HEK293 (cell line): ENCODE measurements at regions not wholly inside any gene's neighbourhood (a gene's known extent, or its start where the extent isn't known, plus 50 kb on each side); places are given as distances from the start of the nearest gene placed in this dataset.

Source experiments
- CTCF ChIP-seq: fragments of 450-650 bp; formaldehyde crosslinking; IDR thresholded peaks from 2 replicates; pipeline ENCODE4 v1.5.1; 2016; ENCODE audit warnings: missing biosample characterization, missing genetic modification characterization
- ELK4 ChIP-seq: IDR thresholded peaks from 2 replicates; pipeline ENCODE4 v1.6.1; 2011; ENCODE audit warnings: mild to moderate bottlenecking, low read depth, low read length, borderline replicate concordance
- PBX3 ChIP-seq: sonication (generic); formaldehyde crosslinking; IDR thresholded peaks from 2 replicates; pipeline ENCODE4 v1.8.1; 2022; ENCODE audit warnings: mild to moderate bottlenecking, moderate library complexity, missing genetic modification reagents
- RBAK ChIP-seq: fragments of 450-650 bp; formaldehyde crosslinking; IDR thresholded peaks from 2 replicates; pipeline ENCODE4 v1.5.1; 2016; ENCODE audit warnings: missing biosample characterization, missing genetic modification characterization
- YY1 ChIP-seq: fragments of 450-650 bp; formaldehyde crosslinking; IDR thresholded peaks from 2 replicates; pipeline ENCODE4 v1.5.1; 2018; ENCODE audit warnings: missing biosample characterization, missing genetic modification characterization
- ZNF184 ChIP-seq: fragments of 450-650 bp; IDR thresholded peaks from 2 replicates; pipeline ENCODE4 v1.5.1; 2018; ENCODE audit warnings: missing biosample characterization, mild to moderate bottlenecking, missing genetic modification characterization
- ZNF292 ChIP-seq: fragments of 450-650 bp; formaldehyde crosslinking; IDR thresholded peaks from 2 replicates; pipeline ENCODE4 v1.5.1; 2016; ENCODE audit warnings: low read depth, missing biosample characterization, missing genetic modification characterization, borderline replicate concordance
- ZNF423 ChIP-seq: fragments of 450-650 bp; formaldehyde crosslinking; IDR thresholded peaks from 2 replicates; pipeline ENCODE4 v1.5.1; 2016; ENCODE audit warnings: missing biosample characterization, missing genetic modification characterization
- ZNF449 ChIP-seq: fragments of 450-650 bp; formaldehyde crosslinking; IDR thresholded peaks from 2 replicates; pipeline ENCODE4 v1.5.1; 2017; ENCODE audit warnings: missing biosample characterization, mild to moderate bottlenecking, missing genetic modification characterization, moderate library complexity
- ZNF561 ChIP-seq: fragments of 450-650 bp; IDR thresholded peaks from 2 replicates; pipeline ENCODE4 v1.5.1; 2018; ENCODE audit warnings: missing biosample characterization, missing genetic modification characterization, borderline replicate concordance
- ZNF658 ChIP-seq: fragments of 450-650 bp; formaldehyde crosslinking; IDR thresholded peaks from 2 replicates; pipeline ENCODE4; 2016; ENCODE audit warnings: missing biosample characterization, missing genetic modification characterization

GRCh38 chr11:15873501-15873900 lies 482.8 kb downstream of the SOX6 start:
- no peak for TF ChIP-seq RBAK (tag by site-specific recombination)
- TF ChIP-seq CTCF (tag by site-specific recombination) = no peak
- TF ChIP-seq ELK4 = no peak
- no peak for TF ChIP-seq PBX3 (CRISPR knock-in tag)
- TF ChIP-seq ZNF423 (tag by site-specific recombination) = no peak
- no peak for TF ChIP-seq ZNF658 (tag by site-specific recombination)
- TF ChIP-seq ZNF449 (tag by site-specific recombination) = no peak
- TF ChIP-seq ZNF292 (tag by site-specific recombination) = no peak
- no peak for TF ChIP-seq ZNF561 (tag by site-specific recombination)
- TF ChIP-seq ZNF184 (tag by site-specific recombination) = no peak
- TF ChIP-seq YY1 = no peak
